ENCODE measurements at regions not wholly inside any gene's neighbourhood (a gene's known extent, or its start where the extent isn't known, plus 50 kb on each side); places are given as distances from the start of the nearest gene placed in this dataset.
A peak's percentile ranks its signal among the peaks of the same experiment; 100 is the strongest.

DNA sequence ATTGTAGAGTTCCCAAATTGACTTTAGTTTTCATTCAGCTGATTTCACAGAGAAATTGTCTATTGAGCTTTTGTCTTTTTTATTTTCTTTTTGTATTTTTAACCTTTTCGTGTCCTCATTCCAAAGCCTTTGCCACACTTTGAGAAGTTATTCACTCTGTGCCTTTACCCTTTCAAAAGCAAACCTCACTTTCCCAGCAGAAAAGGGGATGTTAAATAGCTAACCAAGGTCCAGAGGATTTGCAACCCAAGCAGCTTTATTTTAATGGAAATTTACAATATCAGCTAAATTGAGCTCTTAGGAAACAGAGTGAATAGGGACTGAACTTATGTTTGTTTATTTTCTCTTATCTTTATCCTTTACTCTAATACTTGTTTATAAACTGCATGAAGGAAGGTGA lies 428.8 kb downstream of the PCDH7 start:
- Histone ChIP-seq H3K9me3 (ENCODE audit: control insufficient read depth, low read depth, low read length) (no peaks in the 10 kb centered on the region), H3K4me1 (ENCODE audit: insufficient read depth, low read length) (no peaks in the 10 kb centered on the region; the same call in 1 of the 2 replicates), H3K18ac (ENCODE audit: insufficient read length, low read depth, low read length) (no peak overlapping the region), H4K5ac (ENCODE audit: insufficient read length, low read depth, low read length) (no peak overlapping the region), H3K14ac (ENCODE audit: insufficient read depth, low read length) (no peak overlapping the region), H3K27ac (ENCODE audit: insufficient read length, low read depth, low read length) (no peak overlapping the region), H2BK5ac (ENCODE audit: insufficient read length, low read length) (no peak overlapping the region), H3K56ac (ENCODE audit: insufficient read length, low read depth, low read length) (no peak overlapping the region), H2BK12ac (ENCODE audit: insufficient read length, low read depth, low read length) (no peak overlapping the region), H4K8ac (replicated peaks; ENCODE audit: insufficient read length, low read depth, low read length) (no peak overlapping the region), H3K27me3 (ENCODE audit: insufficient read depth, low read length) (no peaks in the 10 kb centered on the region), H3K4me2 (ENCODE audit: insufficient read depth, insufficient read length, low read length) (no peak overlapping the region), H3T11ph (ENCODE audit: low read length) (no peak overlapping the region), H2BK15ac (ENCODE audit: low read depth, low read length) (no peak overlapping the region), H3K23ac (ENCODE audit: insufficient read length, low read depth, low read length) (no peak overlapping the region), H4K91ac (ENCODE audit: insufficient read length, low read depth, low read length) (no peak overlapping the region), H3K9ac (ENCODE audit: extremely low read depth, insufficient read length, low read length) (no peak overlapping the region), H2BK20ac (ENCODE audit: low read depth, low read length, poor library complexity, severe bottlenecking) (no peak overlapping the region), H2AK5ac (ENCODE audit: insufficient read length, low read length) (no peak overlapping the region), H2AFZ (ENCODE audit: low read length) (no peak overlapping the region), H3K79me1 (ENCODE audit: insufficient read depth, low read depth, low read length, poor library complexity, severe bottlenecking) (no peaks in the 10 kb centered on the region), H4K20me1 (ENCODE audit: control insufficient read depth, insufficient read depth, insufficient read length) (no peaks in the 10 kb centered on the region), H3K23me2 (ENCODE audit: insufficient read length, low read depth, low read length, poor library complexity, severe bottlenecking) (no peaks in the 10 kb centered on the region), H3K4ac (ENCODE audit: low read depth, low read length) (no peak overlapping the region), H2BK120ac (ENCODE audit: low read depth, low read length, poor library complexity, severe bottlenecking) (no peak overlapping the region), H3K79me2 (ENCODE audit: insufficient read depth, low read length) (no peaks in the 10 kb centered on the region)
- Mint-ChIP-seq H3K4me3 (no peak overlapping the region; a peak in 1 of 5 replicates), H3K27ac (peak overlapping the region; percentile 13 to 99 (median 58); a peak in 5 of 7 replicates), H3K4me1 (peaks cover 30 to 41% of the 10 kb centered on the region in 2 experiments), H3K9me3 (no peaks in the 10 kb centered on the region), H3K27me3 (ENCODE audit: low read depth) (no peaks in the 10 kb centered on the region), H3K36me3 (ENCODE audit: insufficient read depth in 1 of 3, low read depth in 3 of 3) (no peaks in the 10 kb centered on the region)
- TF ChIP-seq, protein P1, sequence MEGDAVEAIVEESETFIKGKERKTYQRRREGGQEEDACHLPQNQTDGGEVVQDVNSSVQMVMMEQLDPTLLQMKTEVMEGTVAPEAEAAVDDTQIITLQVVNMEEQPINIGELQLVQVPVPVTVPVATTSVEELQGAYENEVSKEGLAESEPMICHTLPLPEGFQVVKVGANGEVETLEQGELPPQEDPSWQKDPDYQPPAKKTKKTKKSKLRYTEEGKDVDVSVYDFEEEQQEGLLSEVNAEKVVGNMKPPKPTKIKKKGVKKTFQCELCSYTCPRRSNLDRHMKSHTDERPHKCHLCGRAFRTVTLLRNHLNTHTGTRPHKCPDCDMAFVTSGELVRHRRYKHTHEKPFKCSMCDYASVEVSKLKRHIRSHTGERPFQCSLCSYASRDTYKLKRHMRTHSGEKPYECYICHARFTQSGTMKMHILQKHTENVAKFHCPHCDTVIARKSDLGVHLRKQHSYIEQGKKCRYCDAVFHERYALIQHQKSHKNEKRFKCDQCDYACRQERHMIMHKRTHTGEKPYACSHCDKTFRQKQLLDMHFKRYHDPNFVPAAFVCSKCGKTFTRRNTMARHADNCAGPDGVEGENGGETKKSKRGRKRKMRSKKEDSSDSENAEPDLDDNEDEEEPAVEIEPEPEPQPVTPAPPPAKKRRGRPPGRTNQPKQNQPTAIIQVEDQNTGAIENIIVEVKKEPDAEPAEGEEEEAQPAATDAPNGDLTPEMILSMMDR (conservative IDR thresholded peaks at IDR 0.05) = no peak
- DNase-seq = no peak
- WGBS (ENCODE audit: extremely low coverage, insufficient read length, low lambda C conversion rate) = no CpG with 5 or more reads among the region's 1 CpG

Measured in H9 (cell line).